Spleen (tissue), 7 donors: ENCODE measurements at regions not wholly inside any gene's neighbourhood (a gene's known extent, or its start where the extent isn't known, plus 50 kb on each side); places are given as distances from the start of the nearest gene placed in this dataset.

Source experiments
- POLR2A ChIP-seq, 3 donors: fragments of 450-650 bp; IDR thresholded peaks; one replicate each; pipeline ENCODE4 v1.5.1; 2017; ENCODE audit warnings: antibody characterized with exemption in 3 of 3, mild to moderate bottlenecking in 1 of 3
- POLR2AphosphoS5 ChIP-seq, 3 donors: sonication (generic); formaldehyde crosslinking; IDR thresholded peaks; one replicate each; pipeline ENCODE4 v1.5.1; 2017; ENCODE audit warnings: antibody characterized with exemption in 3 of 3
- TF ChIP-seq, protein P1 (sequence below), 11 experiments: fragments of 200-600 bp in 7 of 11; fragments of 450-650 bp in 4 of 11; sonication (generic) in 4 of 11; IDR thresholded peaks in 8 of 11; conservative IDR thresholded peaks in 3 of 11; 1 replicate in 7 of 11; 2 replicates in 4 of 11; pipeline versions ENCODE4 v1.4.0 to v1.8.0; 2016 to 2021; ENCODE audit warnings: antibody characterized with exemption in 11 of 11, inconsistent platforms in 4 of 11, mild to moderate bottlenecking in 1 of 11
- donor health status: DM: no; HTN: no; CAD: no; lungs with moderate emphysema.
- donor health status: DM: no; HTN: no; CAD: no.
- donor health status: DM: no; HTN: no; CAD: no.

- no peak for TF ChIP-seq POLR2A (IDR thresholded peaks at IDR 0.05)
- no peak for TF ChIP-seq POLR2AphosphoS5 (IDR thresholded peaks at IDR 0.05)
- TF ChIP-seq, protein P1, sequence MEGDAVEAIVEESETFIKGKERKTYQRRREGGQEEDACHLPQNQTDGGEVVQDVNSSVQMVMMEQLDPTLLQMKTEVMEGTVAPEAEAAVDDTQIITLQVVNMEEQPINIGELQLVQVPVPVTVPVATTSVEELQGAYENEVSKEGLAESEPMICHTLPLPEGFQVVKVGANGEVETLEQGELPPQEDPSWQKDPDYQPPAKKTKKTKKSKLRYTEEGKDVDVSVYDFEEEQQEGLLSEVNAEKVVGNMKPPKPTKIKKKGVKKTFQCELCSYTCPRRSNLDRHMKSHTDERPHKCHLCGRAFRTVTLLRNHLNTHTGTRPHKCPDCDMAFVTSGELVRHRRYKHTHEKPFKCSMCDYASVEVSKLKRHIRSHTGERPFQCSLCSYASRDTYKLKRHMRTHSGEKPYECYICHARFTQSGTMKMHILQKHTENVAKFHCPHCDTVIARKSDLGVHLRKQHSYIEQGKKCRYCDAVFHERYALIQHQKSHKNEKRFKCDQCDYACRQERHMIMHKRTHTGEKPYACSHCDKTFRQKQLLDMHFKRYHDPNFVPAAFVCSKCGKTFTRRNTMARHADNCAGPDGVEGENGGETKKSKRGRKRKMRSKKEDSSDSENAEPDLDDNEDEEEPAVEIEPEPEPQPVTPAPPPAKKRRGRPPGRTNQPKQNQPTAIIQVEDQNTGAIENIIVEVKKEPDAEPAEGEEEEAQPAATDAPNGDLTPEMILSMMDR (IDR thresholded peaks at IDR 0.05 in 8 of 11, conservative IDR thresholded peaks at IDR 0.05 in 3 of 11), result no peak
These were observed 199.4 kb downstream of the TBX5 start for GRCh38 chr12:114206525-114206924.
